Pancreas (tissue), 10 donors: ENCODE measurements at regions not wholly inside any gene's neighbourhood (a gene's known extent, or its start where the extent isn't known, plus 50 kb on each side); places are given as distances from the start of the nearest gene placed in this dataset.

Experiments used
- ATAC-seq, 4 donors: fragments of 200-7000 bp; cut with Tn5 transposase; one replicate each; pipeline versions ENCODE4 v1.8.0 to v1.9.1; 2020; ENCODE audit warnings: mild to moderate bottlenecking in 4 of 4, moderate library complexity in 4 of 4
- DNase-seq, 6 donors: peaks; one replicate each; pipeline ENCODE4 v3.0.0-alpha.2; 2020
- FAIRE-seq: peaks from 2 replicates; lab custom pipeline; 2012; peaks lifted over from hg19 to GRCh38; lab: Jason Lieb, UNC
- H3K27ac ChIP-seq, 4 donors: fragments of 200-600 bp; sonication (generic); 1 replicate in 3 of 4; 2 replicates in 1 of 4; pipeline versions ENCODE4 v1.5.0 to v1.8.0; 2020
- H3K27me3 ChIP-seq, 4 donors: fragments of 200-600 bp; one replicate each; pipeline ENCODE4 v1.8.0; 2021
- H3K36me3 ChIP-seq, 3 donors: fragments of 200-600 bp; sonication (generic) in 1 of 3; one replicate each; pipeline versions ENCODE4 v1.5.0 to v1.8.0; 2020 to 2021
- H3K4me1 ChIP-seq, 3 donors: fragments of 200-600 bp; one replicate each; pipeline ENCODE4 v1.8.0; 2021
- H3K4me3 ChIP-seq, 4 donors: fragments of 200-600 bp; sonication (generic) in 2 of 4; one replicate each; pipeline versions ENCODE4 v1.5.0 to v1.8.0; 2020 to 2021
- H3K9me3 ChIP-seq, 4 donors: fragments of 200-600 bp; one replicate each; pipeline ENCODE4 v1.8.0; 2021
- CTCF ChIP-seq, 4 donors: fragments of 200-600 bp; sonication (generic) in 3 of 4; IDR thresholded peaks; one replicate each; pipeline versions ENCODE4 v1.5.0 to v1.8.0; 2021; ENCODE audit warnings: antibody characterized with exemption in 4 of 4
- WGBS, 2 donors: extraction: QIAGEN DNeasy Blood & Tissue Kit; methylation state at CpG; one replicate each; pipeline ENCODE4 v1.1.7; 2013; 5-methylcytosine and 5-hydroxymethylcytosine counted together
- intact Hi-C, 3 donors: fragments of 100-400 bp; cut with DNase I; formaldehyde crosslinking; loops; one replicate each; pipeline versions ENCODE4 v1.11.1 to v1.14.2; 2022
- donor health status: healthy with polysubstance abuse.
- donor health status: DM: no; HTN: no; CAD: no; lungs with moderate emphysema.
- donor health status: DM: no; HTN: no; CAD: no.
- donor health status: control.
- donor health status: control.
- donor health status: Bipolar disorder and iron deficiency.
- donor health status: DM: yes; HTN: yes; CAD: no.
- donor health status: DM: no; HTN: no; CAD: no.
- donor health status: DM: no; HTN: no; CAD: no.
- donor health status: DM: yes; HTN: yes; CAD: no.

GRCh38 chr16:55037046-55037445 lies 106.4 kb downstream of the IRX5 start:
- DNase-seq: no peak
- intact Hi-C loops: no loop called here
- Histone ChIP-seq H3K27ac (no peak overlapping the region), H3K36me3 (no peaks in the 10 kb centered on the region), H3K4me3 (no peak overlapping the region), H3K9me3 (no peaks in the 10 kb centered on the region), H3K4me1 (no peaks in the 10 kb centered on the region), H3K27me3 (no peaks in the 10 kb centered on the region)
- no peak for ATAC-seq
- TF ChIP-seq CTCF (IDR thresholded peaks at IDR 0.05): no peak
- FAIRE-seq: no peak
- WGBS, 2 donors: 75% methylated on average over 4 of the region's 4 CpGs

GRCh38 chr16:55037966-55038365 lies 107.3 kb downstream of the IRX5 start:
- Histone ChIP-seq H3K27me3 (no peaks in the 10 kb centered on the region), H3K36me3 (no peaks in the 10 kb centered on the region), H3K4me1 (no peaks in the 10 kb centered on the region), H3K9me3 (no peaks in the 10 kb centered on the region), H3K4me3 (no peak overlapping the region), H3K27ac (no peak overlapping the region)
- DNase-seq: no peak
- WGBS, 2 donors: 24 to 36% methylated on average over 5 of the region's 5 CpGs
- no peak for ATAC-seq
- TF ChIP-seq CTCF (IDR thresholded peaks at IDR 0.05): no peak
- FAIRE-seq: no peak
- intact Hi-C loops: no loop called here

- intact Hi-C loops: no loop called here
- DNase-seq (no peak), ATAC-seq (no peak), FAIRE-seq (no peak)
- no peak overlapping the region for H3K27ac ChIP-seq
- no peaks in the 10 kb centered on the region for H3K9me3 ChIP-seq
- H3K36me3 ChIP-seq: no peaks in the 10 kb centered on the region
- WGBS, 2 donors: 60 to 68% methylated on average over 6 of the region's 6 CpGs
- no peak overlapping the region for H3K4me3 ChIP-seq
- H3K4me1 ChIP-seq: no peaks in the 10 kb centered on the region
- no peaks in the 10 kb centered on the region for H3K27me3 ChIP-seq
- no peak for TF ChIP-seq CTCF (IDR thresholded peaks at IDR 0.05)
Observed at GRCh38 chr16:55039042-55039441, 108.4 kb downstream of the IRX5 start.

- H3K4me1 ChIP-seq: no peaks in the 10 kb centered on the region
- H3K27ac ChIP-seq: no peak overlapping the region
- H3K36me3 ChIP-seq: no peaks in the 10 kb centered on the region
- H3K27me3 ChIP-seq: no peaks in the 10 kb centered on the region
- no peak for DNase-seq
- ATAC-seq: no peak
- no peak for TF ChIP-seq CTCF (IDR thresholded peaks at IDR 0.05)
- 73 to 80% methylated on average over 6 of the region's 6 CpGs for WGBS, 2 donors
- intact Hi-C loops: no loop called here
- FAIRE-seq: no peak
- H3K4me3 ChIP-seq: no peak overlapping the region
- no peaks in the 10 kb centered on the region for H3K9me3 ChIP-seq
Observed at GRCh38 chr16:55039511-55039910, 108.8 kb downstream of the IRX5 start.

GRCh38 chr16:55039931-55040330 lies 109.3 kb downstream of the IRX5 start:
- TF ChIP-seq CTCF (IDR thresholded peaks at IDR 0.05): no peak
- Histone ChIP-seq H3K4me1 (no peaks in the 10 kb centered on the region), H3K27ac (no peak overlapping the region), H3K4me3 (no peak overlapping the region), H3K27me3 (no peaks in the 10 kb centered on the region), H3K36me3 (no peaks in the 10 kb centered on the region), H3K9me3 (no peaks in the 10 kb centered on the region)
- FAIRE-seq (no peak), ATAC-seq (no peak), DNase-seq (no peak)
- intact Hi-C loops: no loop called here
- 66 to 72% methylated on average over 8 of the region's 8 CpGs for WGBS, 2 donors
